ENCODE measurements at regions not wholly inside any gene's neighbourhood (a gene's known extent, or its start where the extent isn't known, plus 50 kb on each side); places are given as distances from the start of the nearest gene placed in this dataset.
"Not testable (repeated sequence)": the region's sequence is repeated elsewhere in the genome, so short reads cannot be mapped to it uniquely, and the experiment has no call there.

DNA sequence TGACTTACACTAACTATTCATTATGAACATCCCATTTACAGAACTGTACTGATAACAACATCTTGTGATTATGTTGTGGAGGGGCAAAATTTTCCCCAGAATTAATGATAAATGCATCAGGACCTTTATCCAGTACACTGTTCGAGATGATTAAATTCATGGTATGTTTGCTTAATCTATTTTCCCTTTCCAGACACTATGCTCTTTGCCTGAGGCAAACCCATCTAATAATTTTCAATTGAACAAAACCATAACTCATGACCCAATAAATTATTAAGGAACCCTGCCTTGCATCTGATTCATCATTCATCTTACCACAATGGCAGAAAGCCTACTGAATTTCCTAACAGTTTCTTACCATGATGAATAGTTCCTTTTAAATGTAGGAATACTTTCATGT, 385.0 kb downstream of the DSEL start:
- no peak for DNase-seq

DNA sequence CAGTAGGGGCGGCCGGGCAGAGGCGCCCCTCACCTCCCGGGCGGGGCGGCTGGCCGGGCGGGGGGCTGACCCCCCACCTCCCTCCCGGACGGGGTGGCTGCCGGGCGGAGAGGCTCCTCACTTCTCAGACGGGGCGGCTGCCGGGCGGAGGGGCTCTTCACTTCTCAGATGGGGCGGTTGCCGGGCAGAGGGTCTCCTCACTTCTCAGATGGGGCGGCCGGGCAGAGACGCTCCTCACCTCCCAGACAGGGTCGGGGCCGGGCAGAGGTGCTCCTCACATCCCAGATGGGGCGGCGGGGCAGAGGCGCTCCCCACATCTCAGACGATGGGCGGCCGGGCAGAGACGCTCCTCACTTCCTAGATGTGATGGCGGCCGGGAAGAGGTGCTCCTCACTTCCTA, 389.8 kb downstream of the DSEL start:
- not testable (repeated sequence) for DNase-seq

DNA sequence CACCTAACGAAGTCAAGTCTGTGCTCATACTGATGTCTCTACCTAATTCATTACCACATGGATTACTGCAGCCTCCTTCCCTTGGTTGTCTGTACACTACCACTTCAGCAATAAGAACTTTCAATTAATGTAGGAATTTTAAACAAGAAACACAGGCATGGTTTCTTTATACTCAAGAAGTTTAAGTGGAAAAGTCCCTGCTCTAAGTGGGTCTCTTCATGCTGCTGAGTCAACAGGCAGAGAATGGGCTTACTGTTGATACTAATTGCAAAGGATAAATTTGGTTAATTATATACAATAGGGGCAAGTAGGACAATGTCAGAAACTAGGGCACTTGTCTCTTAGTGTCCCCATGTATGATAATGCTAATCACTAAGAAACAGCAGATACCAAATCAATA, 392.6 kb downstream of the DSEL start:
- DNase-seq: no peak

DNA sequence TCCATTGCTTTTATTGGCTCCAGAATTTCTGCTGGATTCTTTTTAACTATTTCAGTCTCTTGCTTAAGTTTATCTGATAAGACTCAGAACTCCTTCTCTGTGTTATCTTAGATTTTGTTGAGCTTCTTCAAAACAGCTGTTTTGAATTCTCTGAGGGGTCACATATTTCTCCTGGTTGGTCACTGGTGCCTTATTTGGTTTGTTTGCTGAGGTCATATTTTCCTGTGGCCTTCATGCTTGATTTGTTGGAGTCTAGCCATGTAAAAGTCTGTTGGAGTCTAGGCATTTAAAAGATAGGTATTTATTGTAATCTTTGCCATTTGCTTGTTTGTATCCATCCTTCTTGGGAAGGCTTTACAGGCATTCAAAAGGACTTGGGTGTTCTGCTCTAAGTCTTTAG, 398.7 kb downstream of the DSEL start:
- DNase-seq: no peak

DNA sequence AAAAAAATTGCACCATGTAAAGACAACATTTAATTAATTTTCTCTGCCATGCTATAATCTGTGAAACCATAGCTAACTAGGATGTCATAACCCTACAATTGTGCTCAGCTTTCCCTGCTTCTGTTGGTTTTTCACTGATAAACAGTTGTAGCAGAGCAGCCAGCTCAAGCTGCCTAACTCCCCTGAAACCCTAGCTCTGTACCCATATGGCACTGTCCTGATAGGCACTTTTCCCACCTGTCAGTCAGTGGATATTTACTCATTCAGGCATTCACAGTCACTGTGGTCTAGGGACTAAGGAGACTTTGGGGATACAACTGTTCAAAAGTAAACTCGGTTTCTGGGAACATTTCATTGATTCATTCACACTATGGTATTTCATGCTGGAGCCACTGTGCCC, 407.0 kb downstream of the DSEL start:
- no peak for DNase-seq

DNA sequence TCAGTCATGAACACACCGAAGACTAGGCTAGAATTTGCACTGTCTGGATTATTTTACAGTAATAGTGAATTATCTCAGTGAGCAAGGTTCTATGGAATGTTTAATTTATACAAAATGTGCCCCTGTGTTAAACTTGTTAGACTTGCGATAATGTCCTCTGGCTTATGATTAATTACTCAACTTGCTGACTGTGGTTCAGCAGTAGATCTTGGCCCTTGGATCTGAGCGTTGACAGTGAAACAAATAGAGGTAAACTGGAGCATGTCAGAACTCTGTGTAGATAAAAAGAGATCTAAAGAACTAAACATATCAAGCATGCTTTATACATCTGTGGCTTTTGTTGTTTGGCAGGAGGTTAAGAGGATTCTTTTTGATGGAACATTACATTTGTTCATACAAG, 407.6 kb downstream of the DSEL start:
- no peak for DNase-seq

DNA sequence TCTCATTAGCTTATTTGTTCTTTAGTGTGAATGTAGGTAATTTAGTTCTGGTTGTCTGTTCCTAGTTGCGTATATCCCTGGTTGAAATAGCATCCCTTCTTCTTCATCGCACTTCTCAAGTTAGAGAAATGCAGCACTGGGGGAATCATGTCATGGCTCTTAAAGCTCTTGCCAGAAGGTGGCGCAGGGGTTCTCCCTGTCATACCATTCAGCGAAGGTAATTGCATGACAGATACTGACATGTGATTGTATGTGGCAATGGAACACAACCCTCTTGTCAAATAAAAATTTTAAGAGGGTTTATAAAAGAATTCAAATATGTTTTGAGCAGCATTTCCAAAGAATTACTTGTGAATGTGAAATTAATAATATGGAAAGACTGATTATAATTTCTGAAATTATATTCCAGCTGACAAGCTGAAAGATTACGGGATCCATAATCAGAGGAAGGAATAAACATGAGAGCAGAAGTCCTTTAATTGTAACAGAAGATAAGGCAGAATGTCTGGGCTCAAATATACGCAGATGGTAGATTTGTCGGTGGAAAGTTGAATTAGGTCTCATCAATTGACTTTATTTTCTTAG, 411.7 kb downstream of the DSEL start:
- DNase-seq: peak; percentile 60

DNA sequence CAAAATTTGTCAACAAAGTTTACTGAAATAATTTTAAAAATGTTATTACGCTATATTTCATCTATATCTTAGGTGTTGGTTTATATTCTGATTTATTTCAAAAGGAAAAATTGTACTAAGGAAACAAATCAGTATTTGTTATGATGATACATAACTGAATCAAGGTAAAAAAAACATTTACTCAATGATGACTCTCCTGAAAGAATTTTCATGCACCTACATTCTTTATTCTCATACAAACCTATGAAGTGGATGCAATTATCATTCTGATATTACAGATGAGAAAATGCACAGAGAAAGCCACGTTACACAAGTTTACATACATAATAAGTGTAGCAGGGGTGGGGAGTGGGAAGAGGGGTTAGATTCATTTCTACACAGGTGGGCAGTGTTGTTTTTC, 422.4 kb downstream of the DSEL start:
- no peak for DNase-seq

DNA sequence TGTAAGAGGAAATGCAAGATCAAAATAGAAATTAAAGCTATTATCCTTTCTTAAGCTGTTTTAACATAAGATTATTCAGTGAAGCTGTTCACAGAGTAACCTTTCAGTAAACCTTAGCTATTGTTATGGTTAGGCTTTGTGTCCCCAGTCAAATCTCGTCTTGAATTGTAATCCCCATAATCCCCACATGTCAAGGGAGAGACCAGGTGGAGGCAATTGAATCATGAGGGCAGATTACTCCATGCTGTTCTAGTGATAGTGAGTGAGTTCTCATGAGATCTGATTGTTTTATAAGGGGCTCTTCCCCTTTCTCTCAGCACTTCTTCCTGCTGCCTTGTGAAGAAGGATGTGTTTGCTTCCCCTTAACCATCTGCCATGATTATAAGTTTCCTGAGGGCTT, 424.4 kb downstream of the DSEL start:
- no peak for DNase-seq

DNA sequence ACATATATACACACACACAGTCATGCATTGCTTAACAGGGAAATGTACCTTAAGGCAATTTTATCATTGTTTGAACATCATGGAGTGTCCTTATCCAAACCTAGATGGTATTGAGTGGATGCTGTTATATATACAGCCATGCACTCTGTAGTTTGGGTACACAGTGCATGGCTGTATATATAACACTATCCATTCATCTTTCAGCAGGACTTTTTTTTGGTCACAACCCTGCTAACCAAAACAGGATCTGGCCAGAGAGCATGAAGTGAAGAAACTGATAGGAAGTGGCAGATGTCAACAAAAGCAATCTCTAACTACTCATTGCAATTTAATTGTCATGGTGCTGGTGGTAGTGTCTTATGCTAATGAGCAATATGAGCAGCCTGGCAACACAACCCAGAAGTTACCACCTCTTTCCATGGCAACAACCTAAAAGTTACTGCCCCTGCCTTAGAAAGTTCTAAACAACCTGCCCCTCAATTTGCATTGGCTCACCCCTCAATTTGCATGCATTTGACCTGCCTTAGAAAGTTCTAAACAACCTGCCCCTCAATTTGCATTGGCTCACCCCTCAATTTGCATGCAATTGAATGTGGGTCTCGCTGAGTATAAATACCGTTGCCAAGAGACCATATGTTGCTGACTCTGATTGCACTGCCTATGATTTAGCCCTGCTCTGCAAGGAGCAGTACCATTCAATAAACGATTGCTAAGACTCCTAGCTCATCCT, 434.9 kb downstream of the DSEL start:
- DNase-seq: no peak

DNA sequence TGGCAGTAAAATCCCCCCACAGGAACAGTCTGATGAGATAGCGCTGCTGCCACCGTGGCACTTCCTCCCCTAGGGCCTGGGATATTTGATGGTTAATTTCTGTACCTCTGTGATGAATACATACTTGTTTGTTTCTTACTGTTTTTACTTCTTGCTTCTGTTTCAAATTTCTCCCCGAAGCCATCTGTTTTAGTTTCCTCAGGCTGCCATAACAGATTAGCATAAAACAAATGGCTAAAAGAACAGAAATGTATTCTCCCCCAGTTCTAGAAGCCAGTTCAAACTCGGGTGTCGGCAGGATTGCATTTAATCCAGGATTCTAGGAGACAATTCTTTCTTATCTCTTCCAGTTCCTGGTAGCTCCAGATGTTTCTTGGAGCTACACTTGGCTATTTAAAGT, 435.9 kb downstream of the DSEL start:
- DNase-seq: no peak

DNA sequence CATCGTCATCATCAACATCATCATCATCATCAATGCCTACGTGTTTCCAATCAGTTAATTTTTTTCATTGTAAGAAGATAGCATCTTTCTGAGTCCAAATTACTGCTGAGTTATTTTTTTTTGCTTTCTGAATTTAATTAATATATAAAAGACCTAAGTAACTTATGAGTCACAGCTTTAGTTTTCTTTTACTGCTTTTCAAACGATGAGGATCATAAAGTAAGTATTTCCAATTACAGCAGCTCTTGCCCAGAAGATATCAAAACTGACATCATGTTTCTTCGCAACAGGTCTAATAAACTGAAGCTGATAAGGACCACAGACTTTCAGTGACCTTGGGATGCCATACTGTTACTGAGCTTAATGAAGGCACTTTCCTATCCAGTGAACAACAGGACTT, 442.2 kb downstream of the DSEL start:
- no peak for DNase-seq

DNA sequence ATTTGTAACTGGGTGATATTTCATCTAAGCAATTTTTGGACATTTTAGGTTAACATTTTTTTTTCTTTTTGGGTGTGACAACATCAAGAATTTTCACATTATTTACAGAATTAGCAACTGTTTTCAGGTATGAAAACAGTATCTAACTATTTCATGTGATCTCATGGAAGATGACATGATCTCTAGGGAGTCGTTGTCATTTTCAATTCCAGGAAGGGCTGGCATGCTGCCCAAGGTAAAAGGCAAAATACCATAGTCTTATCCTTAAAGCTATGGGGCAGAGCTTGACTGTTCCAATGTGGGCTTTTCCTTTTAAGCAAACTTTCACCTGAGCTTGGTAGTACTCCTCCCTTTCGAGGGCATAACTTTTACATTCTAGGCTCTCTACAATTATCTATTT, 443.7 kb downstream of the DSEL start:
- DNase-seq: peak; percentile 3

DNA sequence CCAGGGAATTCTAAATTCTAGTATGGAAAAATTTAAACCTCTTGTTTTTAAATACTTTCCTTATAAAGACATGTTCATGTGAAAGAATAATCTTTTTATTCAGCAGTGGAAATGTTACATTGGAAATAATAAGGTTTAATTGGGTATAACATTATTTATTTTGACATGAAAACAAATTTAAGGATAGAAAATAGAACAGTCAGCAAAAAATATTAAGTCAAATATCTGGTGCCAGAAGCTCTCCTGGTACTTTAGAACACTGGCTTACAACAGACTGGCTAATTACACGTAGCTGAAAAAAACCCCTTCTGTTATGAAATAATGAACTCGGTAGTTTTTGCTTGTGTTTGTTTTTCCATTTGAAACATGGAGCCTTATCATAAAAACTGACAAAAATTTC, 447.9 kb downstream of the DSEL start:
- no peak for DNase-seq

DNA sequence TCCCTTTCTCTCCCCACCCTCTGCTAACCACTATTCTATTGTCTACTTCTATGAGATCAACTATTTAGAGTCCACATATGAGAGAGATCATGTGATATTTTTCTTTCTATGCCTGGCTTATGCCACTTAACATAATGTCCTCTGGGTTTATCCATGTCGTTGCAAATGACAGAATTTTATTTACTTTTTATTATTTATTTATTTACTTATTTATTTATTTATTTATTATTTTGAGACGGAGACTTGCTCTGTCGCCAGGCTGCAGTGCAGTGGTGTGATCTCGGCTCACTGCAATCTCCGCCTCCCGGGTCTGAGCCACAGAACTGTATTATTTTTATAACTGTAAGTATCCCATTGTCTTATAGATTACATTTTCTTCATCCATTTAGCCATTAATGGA, 443.4 kb upstream of the CDH19 start:
- DNase-seq: no peak

DNA sequence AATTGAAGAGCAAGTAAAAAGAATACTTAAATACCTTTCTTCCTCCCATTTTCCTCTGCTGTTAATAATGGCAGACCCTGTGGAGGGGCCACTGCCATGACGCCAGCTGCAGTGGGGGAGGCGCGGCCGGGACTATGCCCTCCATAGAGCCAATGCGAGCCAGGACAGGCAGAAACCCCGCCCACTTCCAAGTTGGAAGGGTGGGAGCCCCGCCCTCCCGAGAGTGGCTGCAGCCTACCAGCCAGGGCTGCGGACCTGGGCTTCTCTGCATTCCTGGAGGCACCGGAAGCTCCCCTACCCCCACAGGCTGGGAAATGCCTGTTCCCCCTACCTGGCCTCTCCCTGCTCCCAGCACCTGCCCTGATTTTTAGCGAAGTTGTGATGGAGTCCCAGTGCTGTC, 439.4 kb upstream of the CDH19 start:
- no peak for DNase-seq

DNA sequence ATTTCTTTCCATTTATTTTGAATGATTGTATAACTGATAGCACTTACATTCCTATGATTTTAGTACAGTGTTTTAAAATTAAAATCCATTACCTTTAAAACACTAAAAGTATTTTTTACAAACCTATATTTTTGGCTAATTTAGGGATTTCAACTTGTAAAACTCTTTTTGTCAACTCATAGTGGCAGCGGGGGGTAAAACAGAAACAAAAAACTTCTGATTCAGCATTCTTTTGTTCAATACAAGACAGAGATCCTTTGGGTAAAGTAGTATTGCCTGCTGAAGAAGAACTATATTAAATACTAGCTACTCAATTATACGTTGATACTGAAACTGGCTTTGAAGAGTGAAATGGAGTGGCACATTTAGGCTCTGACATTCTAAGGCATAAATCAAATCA, 437.4 kb upstream of the CDH19 start:
- no peak for DNase-seq

DNA sequence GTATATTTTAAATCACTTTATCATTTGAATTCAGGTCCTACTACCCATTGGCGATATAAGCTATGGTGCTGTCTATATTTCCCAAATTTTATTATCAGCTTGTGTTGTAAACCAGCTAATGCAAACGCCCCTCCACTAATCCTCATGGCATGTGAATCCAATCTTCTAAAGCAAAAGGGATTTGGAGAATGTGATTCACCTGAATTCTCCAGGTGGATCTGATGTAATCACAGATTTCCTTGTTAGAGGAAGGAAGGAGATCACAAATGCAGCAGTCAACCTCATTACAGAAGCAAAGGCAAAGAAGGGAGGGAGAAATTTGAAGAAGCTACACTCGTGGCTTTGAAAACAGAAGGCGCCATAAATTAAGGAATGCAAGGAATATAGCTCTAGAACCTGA, 431.1 kb upstream of the CDH19 start:
- no peak for DNase-seq

DNA sequence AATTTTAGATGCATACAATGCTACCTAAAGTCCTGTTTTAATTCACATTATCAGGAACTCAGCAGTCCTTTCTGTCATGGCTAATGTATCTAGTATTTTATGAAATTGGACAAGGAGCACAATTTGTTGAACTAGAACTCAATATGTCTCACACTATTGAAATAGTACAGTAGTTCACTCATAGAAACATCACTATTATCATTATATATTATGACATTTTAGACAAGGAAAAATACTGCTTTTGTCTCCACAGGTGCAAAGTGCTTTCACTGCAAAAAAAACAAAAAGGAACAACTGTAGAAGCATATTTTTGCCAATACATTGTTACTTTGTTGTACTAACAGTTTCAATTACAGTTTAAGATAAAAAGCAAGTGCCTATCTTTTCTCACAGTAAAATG, 419.2 kb upstream of the CDH19 start:
- DNase-seq: no peak

DNA sequence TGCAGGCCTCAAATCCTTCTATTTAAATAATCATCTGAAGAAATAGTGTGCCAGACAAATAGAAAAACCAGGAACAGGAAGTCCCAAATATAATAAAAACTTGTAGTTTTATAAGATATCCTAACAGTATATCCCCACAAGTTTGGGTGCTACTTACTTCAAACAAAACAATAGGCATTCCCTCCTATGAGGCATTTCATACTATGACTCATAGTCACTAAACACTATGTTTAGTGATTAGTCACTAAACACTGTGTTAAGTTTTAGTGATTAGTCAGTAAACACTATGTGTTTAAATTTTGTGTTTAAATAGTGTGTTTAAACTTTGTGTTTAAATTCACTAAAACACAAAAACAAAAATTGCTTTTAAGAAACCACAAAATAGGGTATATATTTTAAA, 407.0 kb upstream of the CDH19 start:
- no peak for DNase-seq

DNA sequence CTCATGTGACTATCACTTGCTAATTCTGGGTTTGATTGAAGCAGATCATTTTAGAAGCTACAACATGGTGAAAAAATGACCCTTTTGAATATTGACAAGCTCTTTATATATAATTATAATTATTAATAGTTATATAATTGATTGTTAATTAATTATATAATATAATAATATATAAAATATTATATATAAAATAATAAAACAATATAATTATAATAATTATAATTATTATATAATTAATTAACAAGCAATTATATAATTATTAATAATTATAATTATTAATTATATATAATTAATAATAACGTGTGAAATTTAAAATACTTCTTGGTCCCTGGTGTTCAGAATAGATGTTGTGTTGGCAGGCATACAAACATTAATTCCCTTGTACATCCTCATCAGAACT, 404.1 kb upstream of the CDH19 start:
- no peak for DNase-seq

DNA sequence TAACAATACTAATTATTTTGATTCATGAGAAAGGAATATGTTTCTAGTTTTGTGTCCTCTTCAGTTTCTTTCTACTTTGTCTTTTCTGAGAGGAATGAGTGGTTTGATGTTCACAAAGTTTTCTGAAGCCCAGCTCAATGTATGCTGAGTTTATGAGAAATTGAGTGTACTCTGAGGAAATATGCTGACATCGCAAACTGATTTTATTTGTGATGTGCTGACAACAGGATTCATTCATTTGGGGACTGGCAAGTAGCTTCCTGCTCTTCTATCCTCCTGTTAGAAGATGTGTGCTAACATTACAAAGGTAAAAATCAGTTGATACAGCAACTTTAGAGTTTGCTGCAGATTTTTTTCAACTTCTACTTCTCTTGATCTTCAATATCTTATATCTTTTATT, 403.2 kb upstream of the CDH19 start:
- no peak for DNase-seq

DNA sequence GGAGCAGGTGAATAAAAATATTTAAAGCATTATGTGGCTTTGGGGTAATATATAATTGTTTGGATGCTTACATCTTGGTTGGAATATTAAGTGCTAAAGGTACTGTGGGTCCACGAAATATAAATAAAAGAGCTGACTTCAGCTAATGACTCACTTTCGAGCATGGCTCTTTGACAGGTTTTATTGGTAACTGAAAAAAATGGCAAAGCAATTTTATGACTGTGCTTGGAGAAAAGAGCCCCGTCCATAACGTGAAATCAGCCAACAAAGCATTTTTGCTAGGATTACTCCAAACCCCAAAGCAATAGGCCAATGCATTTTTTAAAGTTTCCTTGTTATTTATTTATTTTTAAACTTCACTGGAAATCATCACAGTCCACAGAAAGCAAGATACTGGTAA, 397.2 kb upstream of the CDH19 start:
- DNase-seq: no peak

DNA sequence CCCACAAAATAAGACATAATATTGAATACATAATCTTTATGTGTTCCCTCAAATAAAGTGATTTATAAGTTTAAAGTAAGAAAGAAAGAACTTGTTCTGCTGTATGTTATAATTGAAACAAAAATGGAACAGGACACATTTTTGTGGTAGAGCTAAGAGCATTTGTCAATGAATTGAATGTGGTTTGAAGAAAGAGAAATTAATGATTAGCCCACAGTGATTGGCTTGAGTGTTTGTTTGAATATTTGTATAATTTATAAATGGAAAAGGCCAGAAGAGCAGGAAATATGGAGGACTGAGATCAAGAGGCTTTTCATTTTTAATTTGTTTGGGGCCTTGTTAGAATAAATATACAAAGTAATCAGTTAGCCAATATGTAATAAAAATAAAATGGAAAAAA, 395.1 kb upstream of the CDH19 start:
- DNase-seq: no peak

DNA sequence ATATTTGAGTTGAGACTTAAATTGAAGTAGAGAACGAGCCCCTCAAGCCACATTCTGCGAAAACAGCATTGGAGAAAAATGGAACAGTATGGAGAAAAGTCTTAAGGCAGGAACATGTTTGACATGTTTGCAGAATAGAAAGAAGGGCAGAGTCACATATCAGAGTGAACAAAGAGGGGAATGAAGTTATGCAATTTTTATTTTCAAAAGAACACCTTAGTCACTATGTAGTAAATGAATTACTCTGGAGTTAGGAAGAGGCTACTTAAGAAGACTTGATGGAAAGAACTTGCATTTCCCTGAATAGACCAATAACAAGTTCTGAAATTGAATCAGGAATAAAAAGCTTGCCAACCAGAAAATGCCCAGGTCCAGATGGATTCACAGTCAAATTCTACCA, 391.4 kb upstream of the CDH19 start:
- no peak for DNase-seq
